Prostate gland (tissue), 2 donors: ENCODE measurements at regions not wholly inside any gene's neighbourhood (a gene's known extent, or its start where the extent isn't known, plus 50 kb on each side); places are given as distances from the start of the nearest gene placed in this dataset.

Source experiments
- CTCF ChIP-seq, 4 experiments: fragments of 200-600 bp in 2 of 4; fragments of 450-650 bp in 2 of 4; sonication (generic) in 2 of 4; IDR thresholded peaks; 1 replicate in 3 of 4; 2 replicates in 1 of 4; pipeline ENCODE4 v1.5.1; 2016 to 2019; ENCODE audit warnings: antibody characterized with exemption in 4 of 4, mild to moderate bottlenecking in 2 of 4, moderate library complexity in 2 of 4
- POLR2A ChIP-seq: fragments of 450-650 bp; IDR thresholded peaks from one replicate; pipeline ENCODE4 v1.6.1; 2016; ENCODE audit warnings: antibody characterized with exemption, mild to moderate bottlenecking

GRCh38 chr17:72456075-72456474, 335.3 kb downstream of the SOX9 start:
- TF ChIP-seq POLR2A (peak; percentile 9), CTCF (IDR thresholded peaks at IDR 0.05) (no peak)
